GM10248 (cell line): ENCODE measurements at regions not wholly inside any gene's neighbourhood (a gene's known extent, or its start where the extent isn't known, plus 50 kb on each side); places are given as distances from the start of the nearest gene placed in this dataset.
"Not testable (repeated sequence)": the region's sequence is repeated elsewhere in the genome, so short reads cannot be mapped to it uniquely, and the experiment has no call there.

Experiments used
- CTCF ChIA-PET: fragments of 300-600 bp; sonication (Branson Sonifier 250); formaldehyde crosslinking; extraction: SDS; loops from one replicate; lab custom pipeline; 2021; ENCODE audit warnings: antibody characterized with exemption; lab: Yijun Ruan, JAX
- POLR2A ChIA-PET: fragments of 350-650 bp; sonication (Branson Sonifier 250); formaldehyde crosslinking; extraction: SDS; loops from one replicate; lab custom pipeline; 2020; ENCODE audit warnings: antibody characterized with exemption; lab: Yijun Ruan, JAX
- DNase-seq: peaks from one replicate; pipeline ENCODE4 v3.0.0; 2012; ENCODE audit errors: extremely low spot score
- TF ChIP-seq, protein P1 (sequence below): IDR thresholded peaks from 2 replicates; pipeline ENCODE4 v1.5.1; 2012; ENCODE audit warnings: mild to moderate bottlenecking, low read depth; ENCODE audit errors: extremely low read depth, missing control alignments, control extremely low read depth

DNA sequence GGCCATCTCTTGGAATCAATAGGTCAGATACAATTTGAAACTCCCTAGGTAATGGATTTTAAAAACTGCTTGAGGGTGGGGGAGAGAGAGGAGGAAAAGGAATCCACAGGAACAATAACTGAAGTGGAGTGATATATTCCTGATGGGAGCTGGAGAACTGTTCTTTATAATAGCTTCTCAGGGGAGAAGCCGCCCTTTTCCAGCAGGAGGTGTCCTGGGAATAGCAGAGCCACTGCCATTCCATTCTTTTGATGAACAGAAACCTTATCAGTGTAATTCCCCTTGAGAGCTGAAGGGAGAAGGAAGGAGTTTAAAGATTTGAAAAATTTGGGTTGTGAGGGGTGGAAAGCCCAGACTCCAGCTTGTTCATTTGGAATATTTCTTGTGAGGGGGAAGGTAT is 504.9 kb upstream of the DPH6 start:
- no peak for DNase-seq
- POLR2A ChIA-PET, result no interaction called here
- TF ChIP-seq, protein P1, sequence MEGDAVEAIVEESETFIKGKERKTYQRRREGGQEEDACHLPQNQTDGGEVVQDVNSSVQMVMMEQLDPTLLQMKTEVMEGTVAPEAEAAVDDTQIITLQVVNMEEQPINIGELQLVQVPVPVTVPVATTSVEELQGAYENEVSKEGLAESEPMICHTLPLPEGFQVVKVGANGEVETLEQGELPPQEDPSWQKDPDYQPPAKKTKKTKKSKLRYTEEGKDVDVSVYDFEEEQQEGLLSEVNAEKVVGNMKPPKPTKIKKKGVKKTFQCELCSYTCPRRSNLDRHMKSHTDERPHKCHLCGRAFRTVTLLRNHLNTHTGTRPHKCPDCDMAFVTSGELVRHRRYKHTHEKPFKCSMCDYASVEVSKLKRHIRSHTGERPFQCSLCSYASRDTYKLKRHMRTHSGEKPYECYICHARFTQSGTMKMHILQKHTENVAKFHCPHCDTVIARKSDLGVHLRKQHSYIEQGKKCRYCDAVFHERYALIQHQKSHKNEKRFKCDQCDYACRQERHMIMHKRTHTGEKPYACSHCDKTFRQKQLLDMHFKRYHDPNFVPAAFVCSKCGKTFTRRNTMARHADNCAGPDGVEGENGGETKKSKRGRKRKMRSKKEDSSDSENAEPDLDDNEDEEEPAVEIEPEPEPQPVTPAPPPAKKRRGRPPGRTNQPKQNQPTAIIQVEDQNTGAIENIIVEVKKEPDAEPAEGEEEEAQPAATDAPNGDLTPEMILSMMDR, result no peak
- CTCF ChIA-PET, result interaction anchor here (1.2 kb wide), 1 partner anchor 15 kb away, joined by 3 read pairs; no protein-coding TSS in a partner anchor

DNA sequence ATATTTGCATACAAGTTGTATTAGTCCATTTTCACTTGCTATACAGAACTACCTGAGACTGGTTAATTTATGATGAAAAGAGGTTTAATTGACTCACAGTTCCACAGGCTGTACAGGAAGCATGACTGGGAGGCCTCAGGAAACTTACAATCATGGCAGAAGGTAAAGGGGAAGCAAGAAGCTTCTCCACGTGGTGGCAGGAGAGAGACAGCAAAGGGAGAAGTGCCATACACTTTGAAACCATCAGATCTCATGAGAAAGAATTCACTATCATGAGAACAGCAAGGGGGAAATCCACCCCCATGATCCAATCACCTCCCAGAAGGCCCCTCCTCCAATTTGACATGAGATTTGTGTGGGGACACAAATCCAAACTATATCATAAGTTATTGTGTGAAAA is 506.7 kb upstream of the DPH6 start:
- POLR2A ChIA-PET, CTCF ChIA-PET, DNase-seq: not testable (repeated sequence)

DNA sequence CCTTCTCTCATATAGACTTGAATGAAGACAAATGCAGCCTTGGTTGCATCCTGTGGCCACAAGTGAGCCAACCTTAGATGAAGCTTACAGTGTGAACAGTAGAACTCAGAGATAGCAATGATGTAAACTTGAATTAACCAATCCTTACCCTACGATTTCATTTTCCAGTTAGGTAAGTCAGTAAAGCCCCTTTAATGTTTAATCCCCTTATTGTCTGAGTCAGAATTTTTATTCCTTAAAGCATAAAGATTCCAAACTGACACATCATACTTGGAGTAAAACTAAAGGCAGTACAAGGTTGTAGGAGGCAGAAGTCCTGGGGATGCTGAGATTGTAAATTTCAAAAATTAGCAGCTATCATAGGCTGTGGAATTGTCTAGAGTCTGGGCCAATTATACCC is 507.8 kb upstream of the DPH6 start:
- ChIA-PET CTCF (no interaction called here), POLR2A (no interaction called here)
- TF ChIP-seq, protein P1, result no peak
- no peak for DNase-seq

DNA sequence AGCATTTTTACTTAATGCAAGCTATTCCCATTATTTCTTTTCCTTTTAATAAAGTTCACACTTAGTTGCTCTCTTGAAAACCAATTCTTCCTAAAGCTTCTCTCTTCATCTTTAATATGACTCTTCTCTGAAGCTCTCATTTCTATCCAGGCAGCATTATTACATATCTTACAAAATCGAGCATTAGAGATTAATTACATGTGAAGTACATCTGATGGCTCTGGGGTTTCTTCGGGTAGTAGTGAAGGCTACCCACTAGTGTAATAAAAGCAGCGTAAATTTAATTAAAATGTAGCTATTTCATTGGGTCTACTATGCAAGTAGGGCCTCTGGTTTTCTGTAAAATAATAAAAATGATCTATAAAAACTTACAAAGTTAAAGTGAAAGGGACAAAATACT is 513.6 kb upstream of the DPH6 start:
- TF ChIP-seq, protein P1, result no peak

DNA sequence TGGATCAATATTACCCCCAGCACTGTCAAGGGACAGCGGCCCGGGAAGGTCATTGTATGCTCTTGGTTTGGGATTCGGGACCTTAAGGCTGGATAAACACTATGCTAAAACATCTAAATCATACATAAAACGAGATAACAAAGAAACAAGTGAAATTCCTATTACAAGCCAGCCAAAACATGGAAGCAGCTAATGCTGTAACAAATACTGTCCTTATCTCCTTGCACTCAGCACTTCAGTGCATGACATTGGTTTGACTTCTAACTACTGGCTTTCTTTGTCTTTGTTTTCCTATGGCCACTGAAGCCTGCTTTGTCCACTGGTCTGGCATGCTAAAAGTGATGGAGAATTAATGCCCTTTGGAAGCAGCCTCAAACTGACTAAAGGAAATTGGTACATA is 516.4 kb upstream of the DPH6 start:
- no peak for DNase-seq
- ChIA-PET POLR2A (no interaction called here), CTCF (no interaction called here)
- TF ChIP-seq, protein P1, result no peak

More for the DNA sequence above, 513.6 kb upstream of the DPH6 start:
- POLR2A ChIA-PET, result no interaction called here
- no peak for DNase-seq
- CTCF ChIA-PET, result interaction anchor here (1.3 kb wide), 1 partner anchor 22 kb away, joined by 3 read pairs; no protein-coding TSS in a partner anchor

DNA sequence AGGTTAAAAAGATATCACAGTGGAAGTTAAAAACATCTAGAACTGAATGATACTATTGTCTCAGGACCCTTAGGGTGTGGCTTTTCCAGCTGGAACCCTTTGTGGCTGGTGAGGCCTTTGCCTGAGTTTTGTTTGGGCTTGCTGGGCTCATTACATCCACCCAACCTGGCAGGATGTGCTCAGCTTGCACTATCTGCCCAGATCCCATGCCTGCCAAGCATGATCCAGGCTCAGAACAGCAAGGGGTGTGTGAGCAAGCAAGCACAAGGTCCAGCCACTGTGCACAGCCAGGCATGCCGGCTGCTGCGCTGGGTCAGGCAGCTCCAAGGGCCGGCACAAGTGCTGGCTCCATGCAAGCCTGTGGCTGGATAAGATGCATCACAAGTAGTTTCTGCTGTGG is 512.7 kb upstream of the CDIN1 start:
- no peak for DNase-seq
- POLR2A ChIA-PET, result no interaction called here

DNA sequence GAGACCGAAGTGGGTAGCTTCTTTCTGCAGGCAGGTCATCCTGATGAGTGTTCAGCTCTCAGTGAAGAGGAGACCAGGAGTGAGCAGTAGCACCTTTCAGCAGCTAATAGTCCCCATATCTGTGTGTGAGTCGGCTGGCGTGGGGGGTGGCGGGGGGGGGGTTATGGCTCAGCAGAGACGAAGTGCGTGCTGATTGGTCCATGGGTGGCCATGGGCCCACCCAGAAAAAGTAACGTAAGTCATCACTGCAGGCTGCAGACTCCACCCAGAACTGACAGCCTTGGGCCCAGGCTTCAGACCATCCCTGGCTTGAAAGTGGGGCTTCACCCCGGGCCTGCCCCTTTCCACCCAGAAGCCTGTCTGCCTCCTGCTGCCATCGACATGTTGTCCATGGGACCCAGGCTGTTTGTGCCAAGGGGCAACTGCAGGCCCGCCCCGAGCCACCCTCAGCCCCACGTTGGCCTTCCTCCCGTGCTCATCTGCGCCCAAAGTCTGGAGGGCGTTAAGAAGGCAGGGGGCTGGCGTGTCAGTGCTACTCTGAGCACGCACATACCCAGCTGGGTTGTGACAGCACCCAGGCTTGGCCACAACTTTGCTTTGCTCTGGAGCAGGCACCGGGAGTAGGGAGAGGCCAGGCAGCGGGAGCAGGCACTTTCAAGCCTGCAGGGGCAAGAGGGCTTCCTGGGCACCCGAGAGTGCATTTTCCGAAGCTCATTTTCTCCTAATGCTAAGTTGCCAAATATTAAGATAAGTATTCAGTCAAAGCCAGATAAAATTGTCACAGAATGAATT is 511.7 kb upstream of the CDIN1 start:
- no peak for DNase-seq
- ChIA-PET POLR2A (no interaction called here), CTCF (no interaction called here)
- TF ChIP-seq, protein P1, result no peak

More for the DNA sequence above, 512.7 kb upstream of the CDIN1 start:
- CTCF ChIA-PET, result no interaction called here
- TF ChIP-seq, protein P1, result no peak
